IPS-NIHi7 (cell line): ENCODE measurements at regions not wholly inside any gene's neighbourhood (a gene's known extent, or its start where the extent isn't known, plus 50 kb on each side); places are given as distances from the start of the nearest gene placed in this dataset.
"Not testable (repeated sequence)": the region's sequence is repeated elsewhere in the genome, so short reads cannot be mapped to it uniquely, and the experiment has no call there.

ENCODE experiments used
- DNase-seq: peaks from one replicate; pipeline ENCODE4 v3.0.0; 2012; ENCODE audit warnings: mixed read lengths; ENCODE audit errors: extremely low spot score

GRCh38 chr3:110324171-110324705 lies 747.4 kb upstream of the NECTIN3 start:
- DNase-seq, result no peak

- no peak for DNase-seq
These were observed 743.7 kb upstream of the NECTIN3 start for GRCh38 chr3:110327870-110328269.

- DNase-seq, result not testable (repeated sequence)
These were observed 740.1 kb upstream of the NECTIN3 start for GRCh38 chr3:110331562-110331961.

GRCh38 chr3:110332629-110333028 lies 739.0 kb upstream of the NECTIN3 start:
- DNase-seq, result no peak

GRCh38 chr3:110341047-110341446 lies 730.6 kb upstream of the NECTIN3 start:
- no peak for DNase-seq

GRCh38 chr3:110343376-110343775 lies 728.2 kb upstream of the NECTIN3 start:
- DNase-seq, result peak; percentile 10

GRCh38 chr3:110343945-110344344 lies 727.7 kb upstream of the NECTIN3 start:
- DNase-seq, result no peak

GRCh38 chr3:110344487-110344886 lies 727.1 kb upstream of the NECTIN3 start:
- no peak for DNase-seq

GRCh38 chr3:110344897-110345767 lies 726.5 kb upstream of the NECTIN3 start:
- DNase-seq, result no peak

GRCh38 chr3:110349295-110349694 lies 722.3 kb upstream of the NECTIN3 start:
- DNase-seq, result no peak

GRCh38 chr3:110352841-110353604 lies 718.6 kb upstream of the NECTIN3 start:
- no peak for DNase-seq

GRCh38 chr3:110362751-110363150 lies 708.9 kb upstream of the NECTIN3 start:
- DNase-seq, result no peak

GRCh38 chr3:110367289-110367688 lies 704.3 kb upstream of the NECTIN3 start:
- DNase-seq, result not testable (repeated sequence)

- no peak for DNase-seq
These were observed 695.7 kb upstream of the NECTIN3 start for GRCh38 chr3:110375751-110376518.

GRCh38 chr3:110378481-110378880 lies 693.1 kb upstream of the NECTIN3 start:
- DNase-seq, result no peak

- DNase-seq, result no peak
These were observed 689.6 kb upstream of the NECTIN3 start for GRCh38 chr3:110381992-110382391.

GRCh38 chr3:110383356-110383755 lies 688.3 kb upstream of the NECTIN3 start:
- DNase-seq, result no peak

GRCh38 chr3:110384601-110385000 lies 687.0 kb upstream of the NECTIN3 start:
- no peak for DNase-seq

GRCh38 chr3:110389005-110389404 lies 682.6 kb upstream of the NECTIN3 start:
- DNase-seq, result no peak

GRCh38 chr3:110390372-110390771 lies 681.2 kb upstream of the NECTIN3 start:
- no peak for DNase-seq

GRCh38 chr3:110391042-110391441 lies 680.6 kb upstream of the NECTIN3 start:
- DNase-seq, result no peak
